Smooth muscle cell (in vitro differentiated cells): ENCODE measurements at regions not wholly inside any gene's neighbourhood (a gene's known extent, or its start where the extent isn't known, plus 50 kb on each side); places are given as distances from the start of the nearest gene placed in this dataset.

ENCODE experiments used
- DNase-seq: peaks from one replicate; lab custom pipeline; 2025; ENCODE audit not compliant: unreplicated experiment; lab: John Stamatoyannopoulos, UW
- H2AFZ ChIP-seq: fragments of 200-600 bp; sonication (generic); 2 replicates; pipeline ENCODE4 v1.6.0; 2016; ENCODE audit warnings: antibody characterized with exemption, low read depth, mild to moderate bottlenecking
- H3F3A ChIP-seq: fragments of 200-600 bp; sonication (generic); 2 replicates; pipeline ENCODE4 v1.6.0; 2017; ENCODE audit warnings: antibody characterized with exemption, low read depth
- H3K27ac ChIP-seq: fragments of 200-600 bp; sonication (generic); 2 replicates; pipeline ENCODE4 v1.5.1; 2016; ENCODE audit warnings: low read depth, mild to moderate bottlenecking
- H3K27me3 ChIP-seq: fragments of 200-600 bp; sonication (generic); 2 replicates; pipeline ENCODE4 v1.6.1; 2016; ENCODE audit warnings: low read depth, mild to moderate bottlenecking
- H3K36me3 ChIP-seq: fragments of 200-600 bp; sonication (generic); 2 replicates; pipeline ENCODE4 v1.5.1; 2016; ENCODE audit warnings: low read depth
- H3K4me1 ChIP-seq: fragments of 200-600 bp; sonication (generic); 2 replicates; pipeline ENCODE4 v1.5.1; 2016; ENCODE audit warnings: low read depth
- H3K4me2 ChIP-seq: fragments of 200-600 bp; sonication (generic); 2 replicates; pipeline ENCODE4 v1.6.0; 2016; ENCODE audit warnings: mild to moderate bottlenecking
- H3K4me3 ChIP-seq: fragments of 200-600 bp; sonication (generic); 2 replicates; pipeline ENCODE4 v1.5.1; 2016; ENCODE audit warnings: mild to moderate bottlenecking
- H3K79me2 ChIP-seq: fragments of 200-600 bp; sonication (generic); 2 replicates; pipeline ENCODE4 v1.6.0; 2016; ENCODE audit warnings: low read depth, mild to moderate bottlenecking
- H3K9ac ChIP-seq: fragments of 200-600 bp; sonication (generic); 2 replicates; pipeline ENCODE4 v1.6.0; 2016; ENCODE audit warnings: low read depth
- H3K9me3 ChIP-seq: fragments of 200-600 bp; sonication (generic); replicated peaks from 2 replicates; pipeline ENCODE4 v1.5.1; 2016; ENCODE audit warnings: low read depth
- H4K20me1 ChIP-seq: fragments of 200-600 bp; sonication (generic); 2 replicates; pipeline ENCODE4 v1.6.0; 2016; ENCODE audit warnings: low read depth
- WGBS: methylation state at CpG from one replicate; pipeline ENCODE4 v1.1.7; 2016; ENCODE audit warnings: low lambda C conversion rate; 5-methylcytosine and 5-hydroxymethylcytosine counted together
- TF ChIP-seq, protein P1 (sequence below): fragments of 200-600 bp; sonication (generic); IDR thresholded peaks from 2 replicates; pipeline ENCODE4 v1.5.1; 2017; ENCODE audit warnings: borderline replicate concordance, mild to moderate bottlenecking, antibody characterized with exemption; ENCODE audit not compliant: insufficient read depth, poor library complexity, severe bottlenecking

DNA sequence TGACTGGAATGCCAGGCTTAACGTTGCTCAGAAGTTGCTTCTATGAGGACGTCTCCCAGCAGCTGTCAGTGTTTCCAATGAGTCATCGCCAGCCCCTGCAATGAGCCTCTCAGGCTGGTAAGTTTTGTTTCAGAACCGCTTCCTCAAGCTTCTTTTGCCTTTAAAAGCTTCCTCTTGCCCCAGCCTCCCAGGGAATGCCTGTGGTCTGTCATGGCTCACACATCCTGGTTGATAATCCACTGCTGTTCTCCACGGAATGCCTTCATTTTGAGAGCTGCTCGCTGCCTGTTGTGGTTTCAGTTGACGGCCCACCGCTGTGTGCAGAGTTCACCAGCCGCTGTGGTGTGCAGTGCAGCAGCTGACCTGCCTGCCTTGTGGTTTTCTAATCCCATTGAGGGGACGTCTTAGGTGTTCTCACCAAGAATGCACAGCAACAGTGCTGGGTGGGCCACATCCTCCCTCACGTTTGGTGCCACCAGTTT, 96.4 kb downstream of the RTP5 start:
- peak overlapping the region; percentile 79 for H3K27ac ChIP-seq
- no peaks in the 10 kb centered on the region for H3K36me3 ChIP-seq
- H3K27me3 ChIP-seq = no peaks in the 10 kb centered on the region
- TF ChIP-seq, protein P1, sequence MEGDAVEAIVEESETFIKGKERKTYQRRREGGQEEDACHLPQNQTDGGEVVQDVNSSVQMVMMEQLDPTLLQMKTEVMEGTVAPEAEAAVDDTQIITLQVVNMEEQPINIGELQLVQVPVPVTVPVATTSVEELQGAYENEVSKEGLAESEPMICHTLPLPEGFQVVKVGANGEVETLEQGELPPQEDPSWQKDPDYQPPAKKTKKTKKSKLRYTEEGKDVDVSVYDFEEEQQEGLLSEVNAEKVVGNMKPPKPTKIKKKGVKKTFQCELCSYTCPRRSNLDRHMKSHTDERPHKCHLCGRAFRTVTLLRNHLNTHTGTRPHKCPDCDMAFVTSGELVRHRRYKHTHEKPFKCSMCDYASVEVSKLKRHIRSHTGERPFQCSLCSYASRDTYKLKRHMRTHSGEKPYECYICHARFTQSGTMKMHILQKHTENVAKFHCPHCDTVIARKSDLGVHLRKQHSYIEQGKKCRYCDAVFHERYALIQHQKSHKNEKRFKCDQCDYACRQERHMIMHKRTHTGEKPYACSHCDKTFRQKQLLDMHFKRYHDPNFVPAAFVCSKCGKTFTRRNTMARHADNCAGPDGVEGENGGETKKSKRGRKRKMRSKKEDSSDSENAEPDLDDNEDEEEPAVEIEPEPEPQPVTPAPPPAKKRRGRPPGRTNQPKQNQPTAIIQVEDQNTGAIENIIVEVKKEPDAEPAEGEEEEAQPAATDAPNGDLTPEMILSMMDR = no peak
- H3K79me2 ChIP-seq = no peaks in the 10 kb centered on the region
- H3K4me3 ChIP-seq = no peak overlapping the region
- peaks cover 22% of the 10 kb centered on the region for H3F3A ChIP-seq
- peak; percentile 50 for DNase-seq
- H4K20me1 ChIP-seq = peaks cover 8% of the 10 kb centered on the region
- no peaks in the 10 kb centered on the region for H3K9me3 ChIP-seq
- no peak overlapping the region for H3K9ac ChIP-seq
- no peak overlapping the region for H2AFZ ChIP-seq
- 0% methylated on average over 11 of the region's 11 CpGs for WGBS
- H3K4me2 ChIP-seq = peak overlapping the region; percentile 69
- H3K4me1 ChIP-seq = peaks cover 11% of the 10 kb centered on the region

DNA sequence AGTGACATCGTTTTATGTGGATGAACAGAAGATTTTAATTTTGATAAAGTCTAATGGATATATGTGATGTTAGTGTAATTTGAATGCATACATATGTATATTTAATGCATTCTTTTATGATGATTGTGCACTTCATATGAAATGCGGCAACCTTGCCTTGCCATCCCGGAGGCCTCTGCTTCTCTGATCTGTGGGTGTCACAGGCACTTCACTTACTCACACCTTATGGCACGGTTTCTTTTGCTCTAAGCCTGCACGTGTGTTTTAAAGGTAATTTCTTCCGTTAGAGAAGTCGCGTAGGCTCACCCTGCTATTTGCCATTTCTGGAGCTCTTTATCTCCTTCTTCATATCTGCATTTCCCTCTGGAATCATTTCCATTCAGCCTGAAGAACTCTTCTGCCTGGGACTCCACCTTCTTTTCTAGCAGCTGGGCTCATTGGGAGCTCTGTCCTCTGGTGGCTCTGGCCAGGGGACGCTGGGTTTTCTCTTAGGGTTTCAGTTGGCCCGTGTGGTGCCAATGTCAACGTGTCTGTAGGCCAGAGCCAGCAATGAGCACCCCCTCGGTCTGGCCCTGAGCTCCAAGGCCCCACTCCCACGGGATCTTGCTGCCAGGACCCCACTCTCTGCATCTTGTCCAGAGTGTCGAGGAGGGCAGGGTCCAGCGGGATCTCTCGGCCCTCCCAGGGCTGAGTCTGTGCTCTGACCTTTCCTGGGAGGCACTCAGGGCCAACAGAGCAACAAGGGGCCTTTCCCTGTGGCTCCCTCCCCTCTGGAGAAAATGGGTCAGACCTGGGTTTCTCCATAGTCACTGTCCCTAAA, 97.3 kb downstream of the RTP5 start:
- TF ChIP-seq, protein P1 = no peak
- peak overlapping the region; percentile 79 for H3K27ac ChIP-seq
- peak overlapping the region; percentile 69 for H3K4me2 ChIP-seq
- H3K9me3 ChIP-seq = no peaks in the 10 kb centered on the region
- H3K4me1 ChIP-seq = peaks cover 11% of the 10 kb centered on the region
- WGBS = 68% methylated on average over 16 of the region's 16 CpGs
- no peak overlapping the region for H3K4me3 ChIP-seq
- no peak overlapping the region for H2AFZ ChIP-seq
- no peak for DNase-seq
- H3K36me3 ChIP-seq = no peaks in the 10 kb centered on the region
- no peak overlapping the region for H3K9ac ChIP-seq
- H3K79me2 ChIP-seq = no peaks in the 10 kb centered on the region
- H3F3A ChIP-seq = peaks cover 22% of the 10 kb centered on the region
- H4K20me1 ChIP-seq = peaks cover 8% of the 10 kb centered on the region
- H3K27me3 ChIP-seq = no peaks in the 10 kb centered on the region

DNA sequence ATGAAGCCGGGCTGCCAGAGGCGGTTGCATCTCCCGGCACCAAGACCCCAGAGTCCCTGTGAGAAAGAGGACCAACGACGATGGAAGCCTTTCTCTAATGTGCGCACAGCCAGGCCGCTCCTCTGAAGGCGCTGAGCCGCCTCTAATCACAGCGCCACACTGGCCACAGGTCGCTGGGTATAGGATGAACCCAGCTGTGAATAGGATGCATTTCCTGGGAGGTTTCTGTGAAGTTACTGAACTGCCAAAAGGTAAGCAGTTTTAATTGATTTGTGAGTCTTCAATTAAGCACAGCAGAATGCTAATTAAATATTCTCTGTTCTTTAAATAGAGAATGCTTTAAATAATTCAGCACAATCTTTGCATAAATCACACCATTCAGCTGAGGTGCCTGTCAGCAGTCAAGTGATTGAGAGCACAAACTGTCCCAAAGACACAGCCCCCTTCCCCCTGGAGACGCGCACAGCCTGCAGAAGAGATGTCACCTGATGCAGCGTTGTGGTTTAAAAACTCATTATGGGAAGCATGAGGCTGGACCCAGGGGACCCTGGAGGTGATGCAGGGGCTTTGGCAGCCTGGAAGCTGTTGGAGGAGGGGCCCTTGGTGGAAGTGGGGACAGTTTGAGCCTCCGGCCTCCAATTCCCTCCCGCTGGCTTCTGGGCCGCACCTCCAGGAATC, 98.1 kb downstream of the RTP5 start:
- no peak overlapping the region for H3K9ac ChIP-seq
- TF ChIP-seq, protein P1 = no peak
- H3K4me1 ChIP-seq = peaks cover 11% of the 10 kb centered on the region
- H4K20me1 ChIP-seq = peaks cover 8% of the 10 kb centered on the region
- no peaks in the 10 kb centered on the region for H3K36me3 ChIP-seq
- H3K27me3 ChIP-seq = no peaks in the 10 kb centered on the region
- H3K79me2 ChIP-seq = no peaks in the 10 kb centered on the region
- no peaks in the 10 kb centered on the region for H3K9me3 ChIP-seq
- H3K4me3 ChIP-seq = no peak overlapping the region
- peaks cover 20% of the 10 kb centered on the region for H3F3A ChIP-seq
- DNase-seq = no peak
- no peak overlapping the region for H3K4me2 ChIP-seq
- 93% methylated on average over 17 of the region's 17 CpGs for WGBS
- H3K27ac ChIP-seq = no peak overlapping the region
- H2AFZ ChIP-seq = no peak overlapping the region
